GM18867 (cell line): ENCODE measurements at regions not wholly inside any gene's neighbourhood (a gene's known extent, or its start where the extent isn't known, plus 50 kb on each side); places are given as distances from the start of the nearest gene placed in this dataset.
"Not testable (repeated sequence)": the region's sequence is repeated elsewhere in the genome, so short reads cannot be mapped to it uniquely, and the experiment has no call there.

Experiments
- ATAC-seq: cut with Tn5 transposase; IDR thresholded peaks from one replicate; pipeline ENCODE4 v1.9.1; 2021; ENCODE audit warnings: mild to moderate bottlenecking, moderate library complexity; ENCODE audit not compliant: unreplicated experiment

DNA sequence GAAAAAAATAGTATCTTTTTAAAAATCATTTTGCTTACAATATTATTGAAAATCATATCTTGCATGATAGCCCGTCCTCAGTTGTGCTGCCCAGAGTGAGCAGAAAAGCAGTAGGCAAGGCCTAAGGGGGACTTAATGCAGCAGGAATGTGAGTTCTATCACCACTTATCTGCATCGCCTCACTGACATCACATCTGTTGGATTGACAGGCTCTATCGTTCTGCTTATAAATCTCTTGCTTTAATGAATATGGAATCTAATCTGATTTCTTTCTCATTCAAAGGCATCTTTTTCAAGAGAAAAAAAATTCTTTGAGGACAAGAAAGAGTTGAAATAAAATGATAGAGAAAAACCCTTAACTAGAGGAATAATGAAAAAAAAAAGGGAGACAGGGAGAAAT, 249.9 kb downstream of the PAPSS1 start:
- ATAC-seq, result no peak

- ATAC-seq, result no peak
These were observed 251.2 kb downstream of the PAPSS1 start for GRCh38 chr4:107468812-107469211.

DNA sequence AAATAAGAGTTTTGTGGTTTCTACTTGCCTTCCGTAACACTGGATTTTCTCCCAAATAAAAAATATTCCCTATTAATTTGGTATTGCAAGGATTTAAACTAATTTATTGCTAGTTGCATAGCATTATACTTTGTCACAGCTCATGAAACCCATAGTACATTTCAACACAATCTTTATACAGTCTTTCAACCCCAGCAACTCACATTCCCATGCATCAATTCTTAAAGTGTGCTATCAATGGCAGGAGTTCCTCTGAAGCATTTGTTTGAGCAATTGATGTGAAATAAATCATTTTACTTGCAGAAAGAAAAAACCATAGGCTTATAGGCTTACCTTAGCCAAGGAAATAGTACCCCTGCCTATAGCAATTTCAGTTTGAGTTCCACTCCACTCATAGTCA, 251.9 kb downstream of the PAPSS1 start:
- ATAC-seq, result no peak

- no peak for ATAC-seq
These were observed 252.6 kb downstream of the PAPSS1 start for GRCh38 chr4:107467461-107467860.

DNA sequence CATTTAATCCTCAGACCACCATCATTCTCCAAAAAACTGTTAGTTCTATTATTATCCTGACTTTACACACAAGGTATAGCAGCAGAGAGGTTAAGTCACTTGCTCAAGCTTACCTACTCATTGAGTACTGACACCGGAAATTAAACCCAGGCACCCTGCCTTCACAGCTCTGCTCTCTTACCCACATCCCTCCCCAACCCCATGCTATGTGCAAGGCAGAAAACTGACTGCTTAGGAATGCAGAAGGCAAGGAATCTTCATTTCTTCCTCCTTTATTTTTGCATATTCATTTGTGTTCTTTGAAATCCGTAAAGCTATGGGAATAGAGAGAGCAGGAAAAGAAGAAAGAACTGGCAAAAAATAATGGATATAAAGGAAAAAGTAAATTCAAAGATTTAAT, 261.8 kb downstream of the PAPSS1 start:
- no peak for ATAC-seq

DNA sequence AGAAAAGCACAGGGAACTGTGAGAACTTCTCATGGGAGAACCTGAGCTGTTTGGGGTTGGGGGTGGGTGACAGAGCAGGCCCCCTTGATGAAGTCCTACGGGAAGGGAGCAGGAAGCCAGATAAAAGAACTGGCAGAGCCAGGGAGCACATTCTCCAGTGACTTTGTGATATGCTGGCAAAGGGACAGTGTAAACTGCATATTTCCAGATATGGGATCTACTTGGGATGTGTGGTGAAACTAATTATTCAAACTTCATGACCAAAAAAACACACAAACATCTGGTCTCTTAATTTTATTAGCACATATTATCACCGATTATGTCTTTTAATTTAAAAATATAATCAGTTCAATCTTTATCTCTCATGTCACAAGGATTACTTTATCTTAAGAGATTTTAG, 266.0 kb downstream of the PAPSS1 start:
- ATAC-seq, result no peak

DNA sequence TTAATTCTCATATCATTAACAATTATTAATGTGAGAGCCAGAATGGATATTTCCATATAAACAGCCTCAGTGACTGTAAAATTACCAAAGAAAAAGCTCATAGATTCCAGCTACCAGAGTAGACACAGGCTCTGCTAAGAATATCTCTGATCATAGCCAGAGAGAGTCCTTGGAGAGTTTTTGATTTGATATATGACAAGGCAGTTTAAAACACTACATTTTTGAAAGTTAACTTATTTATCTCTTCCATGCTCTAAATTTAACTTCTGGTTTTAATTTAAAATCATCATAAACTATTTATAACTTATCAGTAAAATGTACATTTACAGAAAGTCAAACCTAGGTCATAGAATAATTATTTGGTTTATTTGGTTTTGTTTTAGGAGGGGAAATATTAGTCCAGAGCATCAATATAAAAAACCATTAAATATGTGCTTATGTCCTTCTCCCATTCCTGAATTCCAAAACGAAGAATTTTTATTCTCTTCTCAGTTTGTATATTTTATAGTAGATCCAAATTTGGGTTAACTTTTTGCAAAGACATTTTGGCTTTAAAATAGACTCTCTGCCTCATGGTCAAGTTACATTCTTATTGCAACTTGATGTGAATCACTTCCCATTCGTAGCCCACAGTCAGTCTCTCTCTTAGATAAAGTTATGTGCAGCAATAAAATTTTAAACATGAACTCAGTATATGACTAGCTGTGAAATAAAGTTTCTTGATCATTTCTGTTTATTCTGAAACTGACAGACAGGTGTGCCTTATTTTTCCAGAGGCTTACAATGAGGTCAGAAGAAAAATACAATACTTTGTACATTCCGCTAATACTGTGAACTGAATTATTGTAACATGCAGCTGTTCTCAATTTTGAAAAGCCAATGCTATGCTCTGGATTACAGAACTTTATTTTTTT, 267.1 kb downstream of the PAPSS1 start:
- no peak for ATAC-seq

DNA sequence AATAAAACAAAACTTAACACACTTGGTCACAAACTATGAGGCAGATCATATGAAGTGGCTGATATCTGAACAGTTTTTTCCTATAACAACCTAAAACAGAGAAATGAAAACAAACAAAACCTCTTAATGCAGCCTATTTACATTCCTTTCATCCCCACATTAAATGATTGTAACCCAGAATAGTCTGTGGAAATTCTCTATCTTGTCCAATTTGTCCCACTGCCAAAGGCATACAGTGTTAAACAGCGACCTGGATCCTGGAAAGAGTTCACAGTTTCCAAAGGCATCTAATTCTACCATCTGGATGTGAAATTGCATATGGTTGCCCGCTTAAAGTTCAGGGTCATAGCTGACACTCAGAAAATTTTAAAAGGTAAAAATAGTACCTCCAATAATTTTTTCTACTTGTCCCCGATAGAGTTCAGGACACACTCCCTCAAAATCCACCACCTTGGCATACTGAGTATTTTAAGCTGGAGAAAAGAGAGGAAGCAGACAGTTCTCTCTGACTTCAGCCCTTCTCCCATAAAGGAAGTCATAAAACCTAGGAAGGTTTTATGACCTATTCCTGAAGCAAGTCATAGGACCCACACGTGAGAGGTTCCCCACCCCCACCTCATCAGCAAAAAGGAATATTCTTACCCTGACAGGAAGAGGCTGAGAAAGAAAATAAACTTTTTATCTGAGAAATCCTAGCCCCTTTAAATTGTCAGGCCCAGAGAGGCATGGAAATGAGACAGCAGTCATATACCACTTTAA, 270.2 kb downstream of the PAPSS1 start:
- ATAC-seq, result no peak

GRCh38 chr4:107442538-107443111, 277.4 kb downstream of the PAPSS1 start:
- ATAC-seq, result no peak

DNA sequence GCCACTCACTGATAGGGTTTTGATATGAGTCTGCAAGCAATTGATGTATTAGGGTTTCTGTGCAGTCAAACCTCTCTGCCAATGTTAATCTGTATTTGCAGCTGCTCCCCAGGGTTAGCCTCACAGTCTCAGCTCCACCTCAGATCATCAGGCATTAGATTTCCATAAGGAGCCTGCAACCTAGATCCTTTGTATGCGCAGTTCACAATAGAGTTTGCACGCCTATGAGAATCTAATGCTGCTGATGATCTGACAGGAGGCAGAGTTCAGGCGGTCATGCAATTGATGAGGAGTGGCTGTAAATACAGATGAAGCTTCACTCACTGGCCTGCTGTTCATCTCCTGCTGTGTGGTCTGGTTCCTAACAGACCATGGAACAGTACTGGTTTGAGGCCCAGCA, 280.6 kb downstream of the PAPSS1 start:
- ATAC-seq, result no peak

GRCh38 chr4:107436471-107436870, 283.6 kb downstream of the PAPSS1 start:
- ATAC-seq, result not testable (repeated sequence)

GRCh38 chr4:107432451-107432850, 287.6 kb downstream of the PAPSS1 start:
- ATAC-seq, result no peak

GRCh38 chr4:107423677-107424405, 296.2 kb downstream of the PAPSS1 start:
- no peak for ATAC-seq

DNA sequence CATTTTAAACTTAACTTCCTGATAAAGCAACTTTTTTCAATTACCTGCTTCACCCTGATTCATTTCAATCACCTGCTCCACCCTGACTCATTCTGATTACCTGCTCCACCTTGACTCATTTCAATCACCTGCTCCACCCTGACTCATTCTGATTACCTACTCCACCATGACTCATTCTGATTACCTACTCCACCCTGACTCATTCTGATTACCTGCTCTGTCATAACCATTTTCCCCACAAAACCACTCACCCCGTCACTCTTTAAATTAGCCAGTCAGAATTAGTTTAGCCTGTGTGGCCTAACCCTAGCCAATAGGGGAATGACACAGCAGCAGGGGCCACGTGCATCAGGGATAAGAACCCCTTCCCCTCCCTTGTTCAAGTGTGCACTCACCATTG, 300.5 kb downstream of the PAPSS1 start:
- ATAC-seq, result not testable (repeated sequence)

DNA sequence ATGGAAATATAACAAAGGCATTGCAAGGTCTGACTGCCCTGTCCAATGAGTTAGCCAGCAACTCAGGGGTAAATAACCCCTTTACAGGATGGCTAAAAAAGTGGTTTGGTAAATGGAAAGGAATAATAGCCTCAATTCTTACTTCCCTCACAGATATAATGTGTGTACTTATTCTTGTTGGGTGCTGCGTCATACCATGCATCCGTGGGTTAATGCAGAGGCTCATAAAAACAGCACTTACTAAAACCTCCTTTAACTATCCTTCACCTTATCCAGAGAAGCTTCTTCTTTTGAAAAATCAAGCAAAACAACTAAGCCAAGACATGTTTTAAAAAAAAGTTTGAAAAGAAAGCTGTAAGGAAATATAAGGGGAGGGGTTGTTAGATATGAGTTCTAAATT, 301.0 kb downstream of the PAPSS1 start:
- ATAC-seq, result no peak

DNA sequence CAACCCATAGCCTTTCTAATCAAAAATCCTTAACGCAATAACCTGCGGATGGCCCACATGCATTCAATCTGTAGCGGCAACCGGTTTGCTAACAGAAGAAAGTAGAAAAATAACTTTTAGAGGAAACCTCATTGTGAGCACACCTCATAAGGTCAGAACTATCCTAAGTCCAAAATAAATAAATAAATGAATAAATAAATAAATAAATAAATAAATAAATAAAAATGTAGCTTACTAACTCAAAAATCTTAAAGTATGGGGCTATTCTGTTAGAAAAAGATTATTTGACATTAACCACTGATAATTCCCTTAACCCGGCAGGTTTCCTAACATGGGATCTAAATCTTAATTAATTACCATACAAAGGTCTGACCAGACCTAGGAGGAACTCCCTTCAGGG, 304.5 kb downstream of the PAPSS1 start:
- not testable (repeated sequence) for ATAC-seq

DNA sequence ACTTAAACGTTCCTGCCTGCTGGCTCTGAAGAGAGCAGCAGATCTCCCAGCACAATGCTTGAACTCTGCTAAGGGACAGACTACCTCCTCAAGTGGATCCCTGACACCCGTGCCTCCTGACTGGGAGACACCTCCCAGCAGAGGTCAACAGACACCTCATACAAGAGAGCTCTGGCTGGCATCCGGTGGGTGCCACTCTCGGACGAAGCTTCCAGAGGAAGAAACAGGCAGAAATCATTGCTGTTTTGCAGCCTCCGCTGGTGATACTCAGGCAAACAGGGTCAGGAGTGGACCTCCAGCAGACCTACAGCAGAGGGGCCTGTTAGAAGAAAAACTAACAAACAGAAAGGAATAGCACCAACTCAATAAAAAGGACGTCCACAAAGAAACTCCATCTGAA, 310.2 kb downstream of the PAPSS1 start:
- not testable (repeated sequence) for ATAC-seq

DNA sequence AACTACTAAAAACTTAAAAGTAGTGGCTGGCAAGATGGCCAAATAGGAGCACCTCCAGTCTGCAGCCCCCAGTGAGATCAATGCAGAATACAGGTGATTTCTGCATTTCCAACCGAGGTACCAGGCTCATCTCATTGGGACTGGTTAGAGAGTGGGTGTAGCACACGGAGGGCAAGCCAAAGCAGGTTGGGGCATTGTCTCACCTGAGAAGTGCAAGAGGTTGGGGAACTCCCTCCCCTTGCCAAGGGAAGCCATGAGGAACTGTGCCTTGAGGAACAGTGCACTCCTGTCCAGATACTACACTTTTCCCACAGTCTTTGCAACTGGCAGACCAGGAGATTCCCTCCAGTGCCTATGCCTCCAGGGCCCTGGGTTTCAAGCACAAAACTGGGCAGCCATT, 311.1 kb downstream of the PAPSS1 start:
- ATAC-seq, result no peak

- ATAC-seq, result no peak
These were observed 315.3 kb downstream of the PAPSS1 start for GRCh38 chr4:107404591-107405300.

DNA sequence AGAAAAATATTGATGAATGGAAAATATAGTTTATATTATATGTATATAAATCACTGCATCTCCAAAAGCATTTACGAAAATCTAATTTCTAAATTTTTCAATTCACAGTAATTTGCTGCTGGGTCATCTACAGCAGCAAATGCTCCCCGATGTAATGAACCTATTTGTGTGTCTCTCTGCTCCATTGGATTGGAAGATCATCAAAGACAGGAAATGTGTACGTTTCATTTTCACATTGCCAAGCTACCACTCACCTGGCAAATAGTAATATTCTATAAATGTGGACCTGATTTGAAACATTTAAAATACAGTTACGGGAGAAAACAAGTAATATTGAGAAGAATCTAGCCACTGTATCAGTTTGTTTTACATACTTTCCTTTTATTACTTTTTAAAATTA, 317.7 kb downstream of the PAPSS1 start:
- ATAC-seq, result no peak
